Fibroblast of lung (primary cell): ENCODE measurements at regions not wholly inside any gene's neighbourhood (a gene's known extent, or its start where the extent isn't known, plus 50 kb on each side); places are given as distances from the start of the nearest gene placed in this dataset.
A peak's percentile ranks its signal among the peaks of the same experiment; 100 is the strongest.

Experiments
- DNase-seq, 2 donors: peaks; one replicate each; pipeline versions ENCODE4 v3.0.0 to v3.0.0-alpha.2; 2010; ENCODE audit warnings: low read depth in 2 of 2
- H2AFZ ChIP-seq: 2 replicates; pipeline ENCODE4 v1.5.1; 2012; ENCODE audit warnings: low read length, control low read depth, inconsistent platforms
- H3K27ac ChIP-seq: 2 replicates; pipeline ENCODE4 v1.5.1; 2011; ENCODE audit warnings: low read length, control low read depth; ENCODE audit not compliant: insufficient read depth
- H3K27me3 ChIP-seq: 2 replicates; pipeline ENCODE4 v1.5.1; 2011; ENCODE audit warnings: mild to moderate bottlenecking, low read length; ENCODE audit not compliant: control insufficient read depth, insufficient read depth
- H3K36me3 ChIP-seq: 2 replicates; pipeline ENCODE4 v1.5.1; 2011; ENCODE audit warnings: low read length; ENCODE audit not compliant: control insufficient read depth, insufficient read depth
- H3K4me1 ChIP-seq: 2 replicates; pipeline ENCODE4 v1.5.1; 2011; ENCODE audit warnings: low read length; ENCODE audit not compliant: control insufficient read depth, insufficient read depth; ENCODE audit errors: extremely low read depth
- H3K4me2 ChIP-seq: 2 replicates; pipeline ENCODE4 v1.5.1; 2011; ENCODE audit warnings: low read length, control low read depth; ENCODE audit not compliant: insufficient read depth; ENCODE audit errors: extremely low read depth
- H3K4me3 ChIP-seq, 4 experiments: fragments of 200-600 bp in 1 of 4; sonication (generic) in 1 of 4; replicated peaks in 1 of 4; 2 replicates each; pipeline ENCODE4 v1.5.1; 2011 to 2016; ENCODE audit warnings: low read length in 4 of 4, low read depth in 3 of 4, mild to moderate bottlenecking in 3 of 4, control low read depth in 2 of 4, inconsistent platforms in 1 of 4, mixed read lengths in 1 of 4; ENCODE audit not compliant: insufficient read depth in 1 of 4; ENCODE audit errors: control extremely low read depth in 1 of 4
- H3K79me2 ChIP-seq: 2 replicates; pipeline ENCODE4 v1.5.1; 2012; ENCODE audit warnings: mild to moderate bottlenecking, low read length, inconsistent platforms; ENCODE audit not compliant: control insufficient read depth, insufficient read depth
- H3K9ac ChIP-seq: 2 replicates; pipeline ENCODE4 v1.5.1; 2011; ENCODE audit warnings: mild to moderate bottlenecking, low read length, control low read depth; ENCODE audit not compliant: insufficient read depth
- H3K9me3 ChIP-seq: 2 replicates; pipeline ENCODE4 v1.5.1; 2012; ENCODE audit warnings: low read depth, low read length; ENCODE audit not compliant: control insufficient read depth, insufficient read depth
- H4K20me1 ChIP-seq: 2 replicates; pipeline ENCODE4 v1.5.1; 2011; ENCODE audit warnings: low read length; ENCODE audit not compliant: control insufficient read depth, insufficient read depth; ENCODE audit errors: extremely low read depth
- CTCF ChIP-seq, 2 donors: IDR thresholded peaks in 1 of 2; conservative IDR thresholded peaks in 1 of 2; 1 replicate in 1 of 2; 2 replicates in 1 of 2; pipeline ENCODE4 v1.5.1; 2011 to 2012; ENCODE audit warnings: low read length in 2 of 2, control low read depth in 1 of 2, inconsistent platforms in 1 of 2, low read depth in 1 of 2, mild to moderate bottlenecking in 1 of 2
- EZH2 ChIP-seq: IDR thresholded peaks from 2 replicates; pipeline ENCODE4 v1.5.1; 2012; ENCODE audit warnings: low read length, control low read depth, mild to moderate bottlenecking; ENCODE audit errors: missing control alignments

DNA sequence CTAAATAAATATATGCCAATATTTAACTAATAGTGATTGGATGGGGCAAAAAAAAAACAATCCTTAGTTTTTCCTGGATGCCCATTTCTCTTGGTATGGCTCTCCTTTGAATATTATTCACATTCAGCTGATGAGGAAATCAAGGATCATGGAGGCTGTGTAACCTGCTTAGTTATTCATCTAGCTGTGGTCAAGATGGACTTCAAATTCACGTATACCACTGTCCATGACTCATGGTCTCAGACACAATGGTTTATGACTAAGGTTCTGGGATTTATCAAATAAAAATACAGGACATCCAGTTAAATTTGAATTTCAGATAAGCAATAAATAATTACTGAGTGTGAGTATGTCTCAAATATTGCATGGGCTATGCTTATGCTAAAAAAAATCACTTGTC lies 191.5 kb upstream of the CELF2 start:
- Histone ChIP-seq H3K36me3 (no peaks in the 10 kb centered on the region), H3K27me3 (no peaks in the 10 kb centered on the region), H2AFZ (no peak overlapping the region), H3K4me2 (no peak overlapping the region), H3K9me3 (no peaks in the 10 kb centered on the region), H3K4me1 (peaks cover 16% of the 10 kb centered on the region), H3K27ac (no peak overlapping the region), H3K4me3 (no peak overlapping the region), H3K79me2 (no peaks in the 10 kb centered on the region), H4K20me1 (no peaks in the 10 kb centered on the region), H3K9ac (no peak overlapping the region)
- TF ChIP-seq EZH2 (no peak), CTCF (conservative IDR thresholded peaks at IDR 0.05 in 1 of 2, IDR thresholded peaks at IDR 0.05 in 1 of 2; ENCODE audit: low read depth in 1 of 2, low read length in 2 of 2) (no peak)
- peak; percentile 71 to 97 for DNase-seq

DNA sequence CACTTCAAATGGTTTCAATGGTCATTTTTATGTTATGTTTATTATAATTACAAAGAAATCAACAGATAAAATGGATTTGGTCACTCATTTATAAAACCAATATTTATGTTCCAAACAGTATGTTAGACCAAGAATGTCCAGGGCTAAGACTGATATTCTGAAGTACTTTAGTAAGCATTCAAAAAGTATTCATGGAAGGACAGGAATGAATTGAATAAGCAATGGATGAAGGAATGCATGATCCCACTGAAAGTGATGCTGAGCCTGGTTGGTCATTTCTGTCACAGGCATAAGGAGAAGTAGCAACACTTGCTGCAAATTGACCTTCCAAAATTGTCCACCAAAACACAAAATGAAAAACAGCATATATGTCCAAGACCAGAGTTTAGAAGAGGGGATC lies 189.0 kb upstream of the CELF2 start:
- peak in 1 of 2 donors; percentile 35 for DNase-seq
- H3K4me1 ChIP-seq: peaks cover 14% of the 10 kb centered on the region
- no peaks in the 10 kb centered on the region for H3K79me2 ChIP-seq
- no peaks in the 10 kb centered on the region for H3K9me3 ChIP-seq
- no peaks in the 10 kb centered on the region for H3K36me3 ChIP-seq
- H4K20me1 ChIP-seq: no peaks in the 10 kb centered on the region
- no peak overlapping the region for H3K4me3 ChIP-seq
- no peak overlapping the region for H3K4me2 ChIP-seq
- H3K27me3 ChIP-seq: no peaks in the 10 kb centered on the region
- no peak overlapping the region for H3K9ac ChIP-seq
- H2AFZ ChIP-seq: no peak overlapping the region
- no peak overlapping the region for H3K27ac ChIP-seq
- TF ChIP-seq CTCF (conservative IDR thresholded peaks at IDR 0.05 in 1 of 2, IDR thresholded peaks at IDR 0.05 in 1 of 2; ENCODE audit: low read depth in 1 of 2, low read length in 2 of 2) (no peak), EZH2 (no peak)

GRCh38 chr10:10829576-10829975 lies 188.1 kb upstream of the CELF2 start:
- Histone ChIP-seq H3K9ac (no peak overlapping the region), H4K20me1 (no peaks in the 10 kb centered on the region), H3K79me2 (no peaks in the 10 kb centered on the region), H3K9me3 (no peaks in the 10 kb centered on the region), H3K4me2 (no peak overlapping the region), H3K4me1 (peaks cover 10% of the 10 kb centered on the region), H3K27me3 (no peaks in the 10 kb centered on the region), H3K27ac (peak overlapping the region; percentile 94), H3K4me3 (no peak overlapping the region), H2AFZ (no peak overlapping the region), H3K36me3 (no peaks in the 10 kb centered on the region)
- TF ChIP-seq CTCF (conservative IDR thresholded peaks at IDR 0.05 in 1 of 2, IDR thresholded peaks at IDR 0.05 in 1 of 2; ENCODE audit: low read depth in 1 of 2, low read length in 2 of 2) (no peak), EZH2 (no peak)
- no peak for DNase-seq
